Fibroblast of peridontal ligament (primary cell): ENCODE measurements at regions not wholly inside any gene's neighbourhood (a gene's known extent, or its start where the extent isn't known, plus 50 kb on each side); places are given as distances from the start of the nearest gene placed in this dataset.

ENCODE experiments used
- DNase-seq: peaks from one replicate; pipeline ENCODE4 v3.0.0-alpha.2; 2010; ENCODE audit errors: extremely low read depth

DNA sequence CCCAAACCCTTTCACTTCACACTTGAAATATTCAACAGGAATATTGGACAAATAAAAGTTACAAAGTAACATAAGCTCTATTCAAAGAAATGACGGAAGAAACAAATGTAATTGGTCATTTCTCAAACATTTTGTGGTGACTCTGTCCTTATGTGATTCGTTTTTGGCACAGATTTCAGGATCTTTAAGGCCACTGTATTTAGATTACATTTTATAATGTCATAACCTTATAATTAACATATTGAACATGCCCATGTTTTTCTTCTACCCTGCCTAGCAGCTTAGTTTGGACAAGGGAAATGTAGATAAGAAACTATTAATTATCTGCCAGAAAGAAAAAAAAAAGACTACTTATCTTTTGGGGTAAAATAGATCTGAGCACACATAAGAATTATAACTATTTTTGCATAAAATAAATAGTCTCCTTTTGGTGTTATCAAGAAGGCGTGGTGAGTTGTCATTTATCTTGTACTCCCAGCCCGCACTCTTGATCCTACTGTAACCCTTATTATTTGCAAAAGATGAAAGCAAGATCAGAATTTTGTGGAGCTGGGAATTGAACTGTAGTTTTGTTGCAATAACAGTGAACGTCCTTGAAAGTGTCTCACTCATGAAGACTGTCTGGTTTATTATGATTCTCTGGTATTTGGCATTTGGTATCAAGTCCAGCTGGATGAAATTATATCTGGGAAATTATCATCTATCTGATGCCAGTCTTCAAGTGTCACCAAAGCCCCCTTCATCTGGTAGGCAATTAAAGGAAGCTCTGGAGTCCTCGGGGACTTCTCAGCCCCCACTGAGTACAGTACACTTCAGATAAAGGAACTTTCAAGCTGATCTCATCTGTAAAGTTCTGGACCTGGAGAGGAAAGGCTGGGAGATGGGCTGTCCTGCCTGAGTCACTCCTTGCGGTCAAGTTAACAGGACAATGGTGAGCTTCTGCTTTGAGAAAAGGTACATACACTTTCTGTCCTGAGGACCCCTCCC, 175.7 kb upstream of the INHBA start:
- peak; percentile 48 for DNase-seq

DNA sequence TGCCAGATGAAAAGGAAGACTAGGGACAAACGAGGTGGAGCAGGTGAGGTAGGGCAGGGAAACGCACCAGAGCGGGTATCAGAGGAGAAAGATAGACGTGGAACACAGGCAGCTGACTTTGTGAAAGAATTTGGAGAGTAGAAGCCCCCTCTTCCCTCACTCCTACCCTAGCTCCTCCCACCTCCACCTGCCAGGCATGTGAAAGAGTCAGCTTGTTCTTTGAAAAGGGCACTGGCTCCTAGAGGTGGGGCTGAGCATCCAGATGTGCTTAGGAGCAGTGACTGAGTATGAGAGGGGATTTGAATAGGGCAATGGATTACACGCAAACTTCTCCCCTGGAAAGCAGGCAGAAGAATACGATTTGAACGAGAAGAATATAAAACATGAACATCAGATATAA, 174.2 kb upstream of the INHBA start:
- no peak for DNase-seq

DNA sequence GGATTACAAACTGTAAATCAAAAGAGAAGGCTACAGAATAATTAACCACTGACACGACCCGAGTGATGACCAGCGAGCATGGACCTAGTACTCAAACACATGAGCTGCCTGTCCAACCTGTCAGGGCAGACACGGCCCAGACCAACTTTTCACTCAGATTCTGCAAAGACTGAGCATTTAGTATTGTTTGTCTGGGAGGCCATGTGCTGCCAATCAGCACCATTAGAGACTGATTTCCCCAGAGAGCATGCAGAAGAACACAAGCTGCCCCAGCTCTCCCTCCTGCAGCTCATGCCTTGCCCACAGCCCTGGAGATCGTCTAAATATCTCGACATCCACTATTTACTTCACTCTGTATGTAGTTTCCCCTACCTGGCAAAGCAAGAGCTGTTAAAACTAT, 172.6 kb upstream of the INHBA start:
- DNase-seq = no peak

DNA sequence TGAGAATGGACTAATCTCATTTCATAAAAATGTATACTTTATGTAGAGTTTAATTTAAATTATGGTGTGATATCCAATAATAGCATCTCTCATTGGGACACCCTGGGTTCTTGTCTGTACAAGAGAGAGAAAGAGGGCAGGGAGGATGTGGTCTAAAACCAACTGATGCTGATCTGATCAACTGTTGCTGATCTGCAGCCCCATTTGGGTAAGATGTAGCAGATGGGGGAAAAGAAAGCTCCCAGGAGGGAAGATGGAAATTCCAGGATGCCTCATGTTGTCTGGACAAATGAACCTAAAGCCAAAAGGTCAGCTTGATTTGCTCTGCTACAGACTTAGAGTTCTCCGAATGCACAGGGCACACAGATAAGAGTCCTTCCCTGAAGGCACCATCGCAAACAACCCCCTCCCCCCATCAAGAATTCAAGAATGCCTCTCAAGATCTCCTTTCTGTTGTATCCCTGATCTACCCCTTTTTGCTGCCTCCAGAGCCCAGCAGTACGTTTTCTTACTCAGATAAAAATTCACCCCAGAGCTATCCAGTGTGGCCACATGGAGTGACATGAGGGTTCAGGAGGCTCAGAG, 171.4 kb upstream of the INHBA start:
- DNase-seq = no peak

DNA sequence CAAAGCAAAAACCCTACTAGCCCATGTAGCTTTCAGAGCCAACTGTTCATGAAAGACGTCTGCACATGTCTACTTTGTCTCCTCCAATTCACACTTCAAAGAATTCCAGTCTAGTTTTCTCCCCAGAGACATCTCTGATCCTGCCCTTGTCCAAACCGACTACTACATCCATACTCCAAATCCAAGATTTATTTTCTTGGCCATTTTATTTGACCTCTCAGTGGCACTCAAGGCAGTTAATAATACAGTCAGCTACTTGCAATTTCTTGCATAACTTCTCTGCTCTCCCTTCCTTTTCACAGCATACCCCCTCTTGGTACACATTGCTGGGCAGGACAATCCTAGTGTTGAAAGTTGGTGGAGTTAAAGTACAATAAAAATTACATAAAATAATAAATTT, 170.9 kb upstream of the INHBA start:
- DNase-seq = peak; percentile 41

DNA sequence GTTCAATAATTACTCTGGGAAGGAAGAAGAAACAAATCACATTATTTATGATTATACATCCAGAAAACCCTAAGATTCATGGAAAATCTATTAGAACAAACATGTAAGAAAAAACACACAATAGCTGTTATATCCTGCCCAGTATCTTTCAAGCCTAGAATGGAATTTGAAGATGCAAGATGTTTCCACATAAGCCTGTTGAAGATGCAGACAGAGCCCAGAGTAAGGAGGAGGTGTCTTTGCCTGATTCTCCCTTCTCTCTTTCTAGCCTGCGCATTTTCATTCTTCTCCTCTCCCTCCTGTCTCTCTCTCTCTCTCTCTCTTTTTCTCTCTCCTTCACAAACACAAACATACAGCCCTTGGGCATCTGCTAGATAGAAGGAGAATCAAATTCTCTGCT, 170.1 kb upstream of the INHBA start:
- no peak for DNase-seq

DNA sequence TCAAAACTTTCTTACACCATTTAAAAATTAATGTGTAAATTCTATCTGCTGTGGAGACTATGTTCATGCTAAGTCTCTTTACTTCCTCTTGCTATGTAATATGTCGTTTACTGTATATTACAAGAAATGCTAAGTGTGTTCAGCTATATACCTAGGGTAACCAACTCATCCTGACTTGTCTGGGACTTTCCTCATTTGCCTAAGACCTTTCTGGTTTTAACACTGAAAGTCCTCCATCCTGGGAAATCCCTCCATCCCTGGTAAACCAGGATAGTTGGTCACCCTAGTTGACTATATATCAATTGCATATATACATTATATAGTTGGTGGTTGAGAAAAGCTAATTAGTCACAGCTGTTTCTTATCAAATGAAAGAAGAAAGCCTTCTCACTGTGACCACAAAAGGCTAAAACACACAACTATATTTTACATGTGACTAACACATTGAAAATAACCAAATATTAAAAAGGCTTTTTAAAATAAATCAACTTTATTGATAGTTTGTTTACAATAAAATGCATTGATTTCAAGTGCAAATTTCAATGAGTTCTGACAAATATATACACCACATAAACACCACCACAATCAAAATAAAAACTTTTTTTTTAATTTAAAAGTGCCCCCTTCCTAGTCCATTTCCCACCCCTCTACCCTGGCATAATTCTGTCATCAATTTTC, 167.7 kb upstream of the INHBA start:
- peak; percentile 43 for DNase-seq

DNA sequence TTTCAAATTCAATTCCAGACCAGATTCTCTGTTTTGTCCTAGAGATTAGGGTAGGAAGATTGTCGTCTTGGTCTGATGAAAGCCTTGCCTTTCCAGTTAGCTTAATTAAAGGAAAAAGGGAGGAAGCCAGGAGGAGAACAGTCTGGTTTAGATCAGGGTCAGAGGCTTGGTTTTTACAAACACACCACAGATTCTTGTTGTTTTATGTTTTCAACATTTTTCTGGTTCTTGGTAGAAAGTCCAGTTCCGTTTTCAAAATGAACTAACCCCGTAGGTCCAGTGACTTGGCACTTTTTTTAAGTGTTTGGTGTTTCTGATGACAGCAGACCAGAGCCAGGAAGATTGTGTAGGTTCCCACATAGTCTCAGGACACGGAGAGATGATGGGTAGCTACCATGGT, 167.1 kb upstream of the INHBA start:
- DNase-seq = peak; percentile 79

DNA sequence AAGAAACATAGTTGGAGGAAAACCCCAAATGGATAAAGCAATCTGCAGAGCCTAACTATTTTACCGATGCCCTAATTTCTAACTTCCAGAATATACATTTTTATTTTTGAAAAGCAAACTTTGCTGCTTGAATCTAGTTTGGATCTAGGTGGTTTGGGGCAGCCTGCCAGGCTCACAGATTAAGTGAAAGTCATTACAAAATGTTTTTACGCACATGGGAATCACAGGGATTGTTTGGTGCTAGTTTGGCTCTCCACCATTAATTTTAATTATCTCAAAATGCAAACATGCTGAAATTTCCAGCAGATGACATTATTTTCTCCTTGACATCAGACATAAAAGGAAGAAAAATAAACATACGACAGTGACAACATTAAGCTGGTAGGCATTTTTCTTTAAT, 166.7 kb upstream of the INHBA start:
- peak; percentile 69 for DNase-seq

DNA sequence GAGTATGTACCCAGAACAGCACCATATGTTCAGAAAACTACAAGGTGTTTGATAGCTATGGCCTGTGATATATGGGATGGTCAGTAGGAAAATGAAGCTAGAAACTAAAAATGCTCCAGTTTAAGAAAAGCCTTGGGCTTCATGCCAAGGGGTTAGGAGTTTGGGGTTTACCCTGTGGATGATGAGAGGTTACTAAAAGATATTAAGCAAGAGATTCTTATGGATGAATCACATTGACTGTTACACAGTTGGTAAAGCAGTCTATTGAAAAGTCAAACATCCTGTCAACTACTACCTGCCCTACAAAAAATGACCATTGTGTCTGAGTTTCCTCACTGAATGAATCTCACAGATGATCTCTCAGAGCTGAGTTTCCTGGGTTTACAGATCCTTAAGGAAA, 166.2 kb upstream of the INHBA start:
- peak; percentile 89 for DNase-seq

DNA sequence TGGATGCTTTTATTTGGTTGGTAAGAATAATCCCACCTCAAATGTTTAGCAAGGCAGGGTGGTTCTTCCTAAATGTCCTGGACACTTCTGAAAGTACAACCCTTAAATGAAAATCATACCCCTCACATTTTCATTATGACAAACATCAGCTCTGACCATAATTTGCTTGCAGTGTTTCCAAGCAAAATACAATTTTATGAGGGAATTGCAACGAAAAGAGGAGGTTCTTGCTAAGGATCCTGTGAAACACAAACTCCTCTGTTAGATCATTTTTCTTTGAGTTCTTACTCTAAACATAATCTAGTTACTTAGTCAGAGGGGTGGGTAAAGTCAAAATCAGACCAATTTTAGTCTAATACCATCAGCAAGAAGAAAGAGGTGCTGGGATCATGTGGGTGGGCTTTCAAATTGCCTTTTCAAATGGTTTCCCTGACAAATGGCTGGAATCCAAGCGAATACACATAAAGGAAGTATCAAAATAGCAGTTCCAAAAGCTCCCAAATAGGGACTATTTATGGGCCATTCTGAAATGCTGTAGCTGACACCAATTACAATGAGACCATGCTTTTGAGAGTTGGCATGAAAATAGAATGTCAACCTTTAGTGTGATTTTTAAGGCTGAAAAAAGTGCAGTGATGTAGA, 164.9 kb upstream of the INHBA start:
- peak; percentile 51 for DNase-seq

DNA sequence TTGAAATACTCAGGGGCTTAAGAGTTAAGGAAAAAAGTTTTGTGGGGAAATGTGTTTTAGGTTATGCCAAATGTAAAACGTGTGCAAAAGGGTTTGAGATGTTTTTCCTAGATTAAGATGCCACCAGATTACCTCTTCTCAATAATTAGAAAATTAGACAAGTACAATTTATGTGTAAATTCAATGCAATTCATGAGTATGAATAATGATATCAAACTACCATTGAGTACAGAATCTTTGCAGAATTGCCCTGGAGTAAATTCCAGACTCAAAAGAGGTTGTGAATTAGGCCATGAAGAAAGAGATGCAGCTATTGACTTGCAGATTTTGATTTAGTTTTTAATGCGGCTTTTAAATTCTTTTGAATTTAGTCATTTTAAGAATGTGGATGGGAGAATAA, 159.4 kb upstream of the INHBA start:
- DNase-seq = no peak

DNA sequence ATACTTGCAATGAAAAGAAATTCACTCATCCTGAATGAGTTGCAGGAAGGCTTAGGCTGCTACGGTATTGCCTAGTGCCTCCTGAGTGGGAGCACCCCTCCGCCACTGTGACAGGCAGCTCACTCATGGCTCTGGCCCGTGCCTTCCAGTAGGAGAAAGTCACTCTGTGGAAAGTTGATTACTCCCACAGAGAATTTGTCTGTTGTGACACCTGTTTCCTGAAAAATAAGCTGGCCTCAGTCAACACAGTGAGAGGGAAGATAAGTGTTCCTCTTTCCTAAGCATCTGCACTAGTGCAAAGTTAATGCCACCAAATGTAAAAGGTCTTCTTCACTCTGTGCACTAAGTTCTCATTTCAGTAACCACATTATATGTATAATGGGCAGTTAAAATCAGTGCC, 158.8 kb upstream of the INHBA start:
- no peak for DNase-seq

DNA sequence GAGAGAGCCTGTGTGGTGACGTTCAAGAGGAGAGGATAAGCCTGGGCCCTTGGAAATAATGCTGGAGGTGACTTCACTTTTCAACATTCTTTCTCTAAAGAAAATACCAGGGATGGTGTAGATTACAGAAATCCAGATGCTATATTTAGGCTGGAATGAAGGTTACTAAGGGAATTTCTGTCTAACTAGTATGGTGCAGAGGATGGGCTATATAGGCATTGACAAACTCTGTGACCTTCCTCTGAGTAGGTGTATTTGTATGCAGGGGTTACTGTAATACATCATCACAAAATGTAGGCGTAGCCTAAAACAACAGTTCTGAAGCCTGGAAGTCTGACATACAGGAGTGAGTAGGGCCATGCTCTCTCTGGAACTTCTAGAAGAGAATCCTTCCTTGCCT, 155.3 kb upstream of the INHBA start:
- no peak for DNase-seq

DNA sequence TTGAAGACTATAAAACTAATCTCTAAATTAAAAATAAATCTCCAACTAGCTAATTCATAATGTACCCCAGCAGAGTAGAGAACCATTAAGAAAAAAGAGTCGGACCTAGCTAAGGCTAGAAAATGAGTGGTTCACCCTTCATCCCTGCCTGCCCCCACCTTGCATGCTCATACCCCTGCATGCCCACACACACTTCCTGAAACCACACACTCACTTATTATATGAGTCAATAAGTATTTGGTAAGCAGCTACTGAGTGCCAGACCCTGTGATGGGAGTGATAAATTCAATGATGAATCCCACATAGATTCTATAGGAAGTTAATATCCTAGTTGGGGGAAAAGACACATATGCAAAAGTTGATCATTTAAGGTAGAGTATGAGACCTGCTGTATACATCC, 152.9 kb upstream of the INHBA start:
- DNase-seq = no peak

DNA sequence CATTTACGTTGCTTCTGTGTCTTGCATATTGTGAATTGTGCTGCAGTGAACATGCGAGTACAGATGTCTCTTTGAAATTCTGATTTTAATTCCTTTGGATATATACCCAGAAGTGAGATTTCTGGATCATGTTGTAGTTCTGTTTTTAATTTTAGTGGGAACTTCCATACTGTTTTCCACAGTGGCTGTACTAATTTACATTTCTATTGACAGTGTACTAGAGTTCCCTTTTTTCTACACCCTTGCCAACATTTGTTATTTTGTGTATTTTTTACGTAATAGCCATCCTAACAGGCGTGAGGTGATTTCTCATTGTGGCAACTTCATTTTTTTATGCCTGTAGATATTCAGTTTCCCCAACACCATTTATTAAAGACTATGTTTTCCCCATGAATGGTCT, 144.7 kb upstream of the INHBA start:
- DNase-seq = no peak

DNA sequence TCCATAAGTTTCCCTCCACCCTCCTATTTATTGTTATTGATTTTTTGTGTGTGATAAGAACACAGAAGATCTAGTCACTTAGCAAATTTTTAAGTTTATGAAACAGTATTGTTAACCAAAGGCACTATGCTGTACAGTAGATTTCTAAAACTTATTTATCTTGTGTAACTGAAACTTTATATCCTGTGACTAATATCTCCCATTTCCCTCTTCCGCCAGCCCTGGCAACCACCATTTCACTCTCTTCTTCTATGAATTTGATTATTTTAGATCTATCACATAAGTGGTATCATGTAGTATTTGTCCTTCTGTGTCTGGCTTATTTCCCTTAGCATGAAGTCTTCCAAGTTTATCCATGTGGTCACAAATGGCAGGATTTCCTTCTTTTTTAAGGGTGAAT, 144.3 kb upstream of the INHBA start:
- no peak for DNase-seq

DNA sequence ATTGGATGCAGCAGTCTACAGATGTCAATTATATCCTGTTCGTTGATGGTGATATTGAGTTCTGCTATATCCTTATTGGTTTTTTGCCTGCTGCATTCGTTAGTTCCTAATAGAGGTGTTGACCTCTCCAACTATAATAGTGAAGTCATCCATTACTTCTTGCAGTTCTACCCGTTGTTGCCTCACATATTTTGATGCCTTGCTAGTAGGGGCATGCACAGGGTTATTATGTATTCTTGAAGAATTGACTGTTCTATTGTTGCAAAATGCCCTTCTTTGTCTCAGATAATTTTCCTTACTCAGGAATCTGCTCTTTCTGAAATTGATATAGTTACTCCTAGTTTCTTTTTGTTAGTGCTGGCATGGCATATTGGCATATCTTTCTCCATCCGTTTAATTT, 140.1 kb upstream of the INHBA start:
- no peak for DNase-seq

DNA sequence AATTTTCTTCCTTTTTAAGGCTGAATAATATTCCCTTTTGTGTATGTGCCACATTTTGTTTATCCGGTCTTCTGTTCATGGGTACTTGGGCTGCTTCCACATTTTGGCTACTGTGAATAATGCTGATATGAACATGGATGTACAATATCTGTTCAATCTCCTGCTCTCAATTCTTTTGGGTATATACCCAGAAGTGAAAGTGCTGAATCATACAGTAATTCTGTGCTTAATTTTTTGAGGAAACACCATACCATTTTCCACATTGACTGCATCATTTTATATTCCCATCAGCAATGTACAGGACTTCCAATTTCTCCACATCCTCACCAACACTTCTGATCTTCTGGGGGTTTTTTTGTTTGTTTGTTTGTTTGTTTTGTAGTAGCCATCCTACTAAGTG, 135.0 kb upstream of the INHBA start:
- no peak for DNase-seq

DNA sequence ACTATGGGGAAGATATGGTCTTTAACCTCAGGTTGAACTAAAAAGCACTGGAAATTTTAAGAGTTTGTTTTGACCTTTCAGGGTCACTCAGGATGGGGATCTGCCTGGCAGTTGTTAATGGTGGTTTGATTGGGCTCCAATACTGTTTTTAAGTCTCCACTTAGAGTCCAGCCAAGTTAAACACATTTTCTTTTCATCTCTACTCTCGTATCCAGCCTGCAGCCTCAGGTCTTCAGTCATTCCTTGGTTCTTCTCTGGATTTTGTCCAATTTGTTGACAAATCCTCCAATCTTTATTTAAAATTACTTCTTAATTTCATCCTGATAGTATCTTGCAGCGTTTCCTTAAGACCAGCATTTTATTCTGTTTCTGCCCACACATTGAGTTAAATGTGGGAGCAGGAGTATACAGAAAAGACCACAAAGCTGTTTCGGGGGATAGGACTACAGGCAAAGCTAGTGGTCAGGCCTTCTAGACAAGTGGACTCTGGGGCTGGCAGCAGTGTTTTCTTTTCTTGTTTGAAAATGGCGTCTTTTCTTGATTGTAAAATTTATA, 133.2 kb upstream of the INHBA start:
- peak; percentile 28 for DNase-seq

DNA sequence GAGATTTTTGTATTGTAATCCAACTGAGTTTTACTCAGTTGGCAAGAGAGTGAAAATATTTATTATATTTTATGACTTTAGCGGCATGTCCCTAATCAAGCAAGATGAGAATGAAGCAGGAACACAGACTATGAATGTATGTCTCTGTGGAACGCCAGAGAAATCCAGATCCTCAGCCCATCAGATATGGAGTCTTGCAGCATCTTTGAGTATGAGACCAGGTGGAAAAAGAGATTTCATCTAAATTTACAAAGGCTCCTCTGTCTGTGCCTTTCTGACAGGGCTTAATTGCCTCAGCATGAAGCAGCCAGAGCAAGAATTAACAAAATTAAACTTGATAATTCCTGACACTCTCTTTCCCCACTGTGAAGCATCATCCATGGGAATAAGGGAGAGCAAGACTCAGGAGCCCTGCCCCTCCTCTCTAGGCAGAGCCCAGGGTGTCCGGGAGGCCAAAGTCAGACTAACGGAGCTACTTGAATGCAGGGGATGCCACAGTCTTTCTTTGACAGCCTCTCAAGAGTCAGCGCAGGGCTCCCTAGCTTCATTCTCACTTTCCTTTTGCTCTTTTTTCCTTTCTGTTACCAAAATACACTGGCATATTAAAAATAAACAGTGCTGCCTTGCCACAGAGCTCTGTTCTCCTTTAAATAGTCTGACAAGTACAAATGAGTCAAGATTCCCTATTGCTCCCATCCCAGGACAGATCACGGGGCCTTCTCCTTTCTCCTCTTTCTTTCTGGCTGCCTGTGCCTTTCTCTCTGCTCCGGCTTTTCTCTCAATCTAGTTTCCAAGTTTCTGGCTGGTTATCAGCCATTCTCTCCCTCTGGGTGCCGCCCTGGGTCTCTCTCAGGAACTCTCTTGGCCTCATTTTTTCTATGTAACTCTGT, 132.2 kb upstream of the INHBA start:
- peak; percentile 81 for DNase-seq
